Cardiac fibroblast (primary cell): ENCODE measurements at regions not wholly inside any gene's neighbourhood (a gene's known extent, or its start where the extent isn't known, plus 50 kb on each side); places are given as distances from the start of the nearest gene placed in this dataset.
"Not testable (repeated sequence)": the region's sequence is repeated elsewhere in the genome, so short reads cannot be mapped to it uniquely, and the experiment has no call there.

Experiments
- DNase-seq, 2 donors: peaks; one replicate each; pipeline versions ENCODE4 v3.0.0 to v3.0.0-alpha.2; 2010; ENCODE audit warnings: low read depth in 2 of 2
- H3K4me3 ChIP-seq, 2 donors: replicated peaks in 1 of 2; 1 replicate in 1 of 2; 2 replicates in 1 of 2; pipeline ENCODE4 v1.5.1; 2011; ENCODE audit warnings: low read depth in 2 of 2, low read length in 2 of 2, mild to moderate bottlenecking in 2 of 2, moderate library complexity in 1 of 2
- TF ChIP-seq, protein P1 (sequence below): IDR thresholded peaks from one replicate; pipeline ENCODE4 v1.5.1; 2011; ENCODE audit warnings: low read depth, mild to moderate bottlenecking, low read length, inconsistent platforms

DNA sequence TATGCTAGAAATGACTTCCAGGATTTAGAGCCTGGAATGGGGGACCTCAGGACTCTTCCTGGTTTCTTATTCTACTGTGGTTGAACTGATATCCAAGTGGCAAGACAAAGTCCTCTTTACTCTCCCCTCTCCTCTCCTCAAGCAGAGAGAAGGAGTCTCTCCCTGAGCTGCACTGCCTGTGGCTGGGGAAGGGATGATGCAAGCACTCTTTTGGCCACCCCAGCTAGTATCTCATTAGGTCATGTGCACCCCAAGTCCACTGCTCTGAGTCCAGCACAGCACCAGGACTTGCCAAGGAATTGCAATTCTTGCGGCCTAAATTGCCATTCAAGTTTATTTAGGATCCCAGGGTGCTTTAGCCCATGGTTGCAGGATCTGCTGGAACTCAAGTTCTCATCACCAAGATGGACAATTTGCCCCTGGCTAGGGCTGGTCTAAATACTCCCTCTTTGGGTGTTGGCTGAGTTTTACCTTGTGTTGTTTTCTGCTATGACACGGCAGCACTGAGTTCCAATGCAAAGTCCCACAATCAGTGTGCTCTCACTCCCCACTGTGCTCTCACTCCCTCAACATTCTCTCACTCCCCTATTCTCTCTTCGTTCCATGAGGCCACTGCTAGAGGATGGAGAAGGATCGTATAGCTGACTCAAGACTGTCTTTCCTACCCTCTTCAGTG is 172.2 kb downstream of the TM2D1 start:
- TF ChIP-seq, protein P1, sequence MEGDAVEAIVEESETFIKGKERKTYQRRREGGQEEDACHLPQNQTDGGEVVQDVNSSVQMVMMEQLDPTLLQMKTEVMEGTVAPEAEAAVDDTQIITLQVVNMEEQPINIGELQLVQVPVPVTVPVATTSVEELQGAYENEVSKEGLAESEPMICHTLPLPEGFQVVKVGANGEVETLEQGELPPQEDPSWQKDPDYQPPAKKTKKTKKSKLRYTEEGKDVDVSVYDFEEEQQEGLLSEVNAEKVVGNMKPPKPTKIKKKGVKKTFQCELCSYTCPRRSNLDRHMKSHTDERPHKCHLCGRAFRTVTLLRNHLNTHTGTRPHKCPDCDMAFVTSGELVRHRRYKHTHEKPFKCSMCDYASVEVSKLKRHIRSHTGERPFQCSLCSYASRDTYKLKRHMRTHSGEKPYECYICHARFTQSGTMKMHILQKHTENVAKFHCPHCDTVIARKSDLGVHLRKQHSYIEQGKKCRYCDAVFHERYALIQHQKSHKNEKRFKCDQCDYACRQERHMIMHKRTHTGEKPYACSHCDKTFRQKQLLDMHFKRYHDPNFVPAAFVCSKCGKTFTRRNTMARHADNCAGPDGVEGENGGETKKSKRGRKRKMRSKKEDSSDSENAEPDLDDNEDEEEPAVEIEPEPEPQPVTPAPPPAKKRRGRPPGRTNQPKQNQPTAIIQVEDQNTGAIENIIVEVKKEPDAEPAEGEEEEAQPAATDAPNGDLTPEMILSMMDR: no peak
- DNase-seq: no peak

DNA sequence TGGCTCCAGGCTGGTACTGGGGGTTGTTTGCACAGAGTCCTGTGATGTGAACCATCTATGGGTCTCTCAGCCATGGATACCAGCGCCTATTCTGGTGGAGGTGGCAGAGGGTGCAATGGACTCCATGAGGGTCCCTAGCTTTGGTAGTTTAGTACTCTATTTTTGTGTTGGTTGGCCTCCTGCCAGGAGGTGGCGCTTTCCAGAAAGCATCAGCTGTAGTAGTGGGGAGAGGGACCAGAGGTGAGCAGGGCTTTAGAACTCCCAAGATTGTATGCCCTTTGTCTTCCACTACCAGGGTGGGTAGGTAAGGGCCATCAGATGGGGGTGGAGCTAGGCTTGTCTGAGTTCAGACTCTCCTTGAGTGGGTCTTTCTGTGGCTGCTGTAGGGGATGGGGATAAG is 177.6 kb downstream of the TM2D1 start:
- DNase-seq, H3K4me3 ChIP-seq: not testable (repeated sequence)

More for the DNA sequence above, 172.2 kb downstream of the TM2D1 start:
- no peak overlapping the region for H3K4me3 ChIP-seq

DNA sequence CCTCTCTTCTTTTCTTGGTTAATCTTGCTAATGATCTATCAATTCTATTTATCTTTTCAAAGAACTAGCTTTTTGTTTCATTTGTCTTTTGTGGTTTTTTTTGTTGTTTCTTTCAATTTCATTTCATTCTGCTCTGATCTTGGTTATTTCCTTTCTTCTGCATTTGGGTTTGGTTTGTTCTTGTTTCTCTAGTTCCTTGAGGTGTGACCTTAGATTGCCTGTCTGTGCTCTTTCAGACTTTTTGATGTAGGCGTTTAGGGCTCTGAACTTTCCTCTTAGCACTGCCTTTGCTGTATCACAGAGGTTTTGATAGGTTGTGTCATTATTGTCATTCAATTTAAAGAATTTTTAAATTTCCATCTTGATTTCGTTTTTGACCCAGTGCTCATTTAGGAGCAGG is 180.1 kb downstream of the TM2D1 start:
- not testable (repeated sequence) for H3K4me3 ChIP-seq, DNase-seq

DNA sequence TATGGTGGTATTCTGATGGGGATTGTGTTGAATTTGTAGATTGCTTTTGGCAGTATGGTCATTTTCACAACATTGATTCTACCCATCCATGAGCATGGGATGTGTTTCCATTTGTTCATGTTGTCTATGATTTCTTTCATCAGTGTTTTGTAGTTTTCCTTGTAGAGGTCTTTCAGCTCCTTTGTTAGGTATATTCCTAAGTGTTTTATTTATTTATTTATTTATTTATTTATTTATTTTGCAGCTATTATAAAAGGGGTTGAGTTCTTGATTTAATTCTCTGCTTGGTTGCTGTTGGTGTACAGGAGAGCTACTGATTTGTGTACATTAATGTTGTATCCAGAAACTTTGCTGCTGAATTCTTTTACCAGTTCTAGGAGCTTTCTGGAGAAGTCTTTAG is 181.4 kb downstream of the TM2D1 start:
- not testable (repeated sequence) for H3K4me3 ChIP-seq, DNase-seq

DNA sequence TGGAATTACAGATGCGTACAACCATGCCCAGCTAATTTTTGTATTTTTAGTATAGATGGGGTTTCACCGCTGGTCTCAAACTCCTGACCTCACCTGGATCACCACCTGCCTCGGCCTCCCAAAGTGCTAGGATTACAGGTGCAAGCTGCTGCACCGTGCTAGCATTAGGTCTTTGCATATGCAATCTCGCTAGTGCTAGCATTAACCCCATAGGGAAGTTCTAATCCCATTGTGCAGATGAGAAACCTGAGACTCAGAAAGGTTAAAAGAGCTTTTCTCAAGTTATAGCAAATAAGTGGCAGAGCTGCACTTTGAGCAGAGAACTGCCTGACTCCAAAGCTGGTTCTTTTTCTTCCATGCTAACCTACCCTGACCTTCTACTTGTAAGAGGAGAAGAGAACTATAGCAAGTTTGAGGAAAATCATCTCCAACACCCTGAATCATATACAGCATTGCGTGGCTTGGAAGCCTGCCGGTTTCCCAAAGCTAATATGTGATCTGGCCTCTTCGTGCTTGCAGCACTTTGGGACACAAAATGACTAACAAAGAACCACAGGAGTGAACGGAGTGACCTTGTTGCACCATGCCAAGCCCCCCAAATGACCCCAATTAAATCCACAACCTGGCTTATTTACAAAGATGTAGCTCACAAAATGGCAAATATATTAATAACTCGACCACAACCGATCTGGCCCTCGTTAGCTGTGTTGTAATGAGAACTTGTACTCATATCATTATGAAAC is 185.1 kb downstream of the TM2D1 start:
- TF ChIP-seq, protein P1: no peak
- no peak overlapping the region for H3K4me3 ChIP-seq
- DNase-seq: peak in 1 of 2 donors; percentile 37

DNA sequence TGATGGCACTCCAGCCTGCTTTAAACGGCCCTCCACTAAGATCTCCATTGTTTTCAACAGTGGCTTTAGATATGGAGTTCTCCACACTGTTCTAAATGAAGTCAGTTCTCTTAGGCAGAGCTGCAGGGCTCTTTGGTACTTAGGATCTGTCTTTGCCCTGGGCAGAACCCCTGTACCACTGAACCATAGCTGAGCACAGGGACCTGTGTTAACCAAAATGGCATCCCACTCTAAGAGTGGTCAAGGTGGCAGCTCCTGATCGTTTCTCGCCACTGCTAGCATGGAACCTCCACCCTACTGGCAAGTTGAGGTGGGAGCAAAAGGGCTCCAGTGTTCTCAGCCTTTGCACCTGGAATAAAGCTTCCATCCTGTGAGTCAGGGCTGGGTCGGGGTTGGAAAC is 186.7 kb downstream of the TM2D1 start:
- TF ChIP-seq, protein P1: no peak
- no peak for DNase-seq
- H3K4me3 ChIP-seq: no peak overlapping the region

DNA sequence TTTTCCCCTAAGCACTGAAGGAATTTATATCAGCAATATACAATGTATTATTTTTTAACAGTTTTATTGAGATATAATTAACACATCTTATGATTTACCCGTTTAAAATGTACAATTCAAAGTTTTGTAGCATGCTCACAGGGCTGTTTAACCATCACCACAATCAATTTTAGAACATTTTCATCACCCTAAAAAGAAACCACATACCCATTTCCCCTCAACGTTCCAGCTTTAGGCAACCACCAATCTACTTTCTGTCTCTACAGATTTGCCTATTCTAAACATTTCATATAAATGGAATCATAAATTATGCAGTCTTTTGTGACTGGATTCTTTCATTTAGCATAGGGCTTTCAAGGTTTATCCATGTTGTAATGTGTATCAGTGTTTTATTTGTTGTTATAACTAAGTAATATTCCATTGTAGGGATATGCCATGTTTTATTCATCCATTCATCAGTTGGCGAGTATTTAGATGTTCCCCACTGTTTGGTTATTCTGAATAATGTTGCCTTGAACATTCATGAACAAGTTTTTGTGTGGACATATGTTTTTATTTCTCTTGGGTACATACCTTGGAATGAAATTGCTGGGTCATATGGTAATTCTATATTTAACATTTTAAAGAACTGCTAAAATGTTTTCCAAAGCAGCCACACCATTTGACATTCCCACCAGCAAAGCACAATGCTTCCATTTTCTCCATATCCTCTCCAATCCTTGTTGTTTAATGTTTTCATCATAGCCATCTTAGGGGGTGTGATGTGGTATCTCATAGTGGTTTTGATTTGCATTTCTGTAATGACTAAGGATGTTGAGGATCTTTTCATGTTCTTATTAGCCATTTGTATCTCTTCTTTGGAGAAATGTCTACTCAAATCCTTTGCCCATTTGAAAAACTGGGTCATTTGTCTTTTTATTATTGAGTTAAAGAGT is 188.5 kb downstream of the TM2D1 start:
- DNase-seq: no peak
- TF ChIP-seq, protein P1: no peak
- no peak overlapping the region for H3K4me3 ChIP-seq

DNA sequence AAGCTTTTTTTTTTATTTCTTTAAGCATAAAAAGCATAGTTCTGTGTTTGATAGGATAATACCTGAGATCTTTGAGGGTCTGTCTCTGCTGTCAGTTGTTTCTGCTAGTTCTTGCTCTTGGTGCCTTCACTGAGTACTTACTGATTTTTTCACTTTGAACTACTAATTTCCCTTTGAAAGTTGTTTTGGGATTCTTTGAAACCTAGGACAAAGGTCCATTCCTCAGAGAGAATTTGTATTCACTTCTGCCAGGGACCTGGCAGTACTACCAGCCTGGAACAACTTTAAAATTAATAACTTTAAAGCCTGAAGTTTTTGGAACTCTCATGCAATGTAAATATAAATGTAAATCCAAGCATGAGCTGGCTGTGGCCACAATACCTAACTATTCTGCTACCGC is 190.1 kb downstream of the TM2D1 start:
- no peak for DNase-seq
- TF ChIP-seq, protein P1: no peak
- no peak overlapping the region for H3K4me3 ChIP-seq
